Fibroblast of skin of left quadriceps (primary cell): ENCODE measurements at regions not wholly inside any gene's neighbourhood (a gene's known extent, or its start where the extent isn't known, plus 50 kb on each side); places are given as distances from the start of the nearest gene placed in this dataset.

Source experiments
- DNase-seq, 2 experiments: peaks; one replicate each; pipeline ENCODE4 v3.0.0-alpha.2; 2013; ENCODE audit warnings: low read depth in 2 of 2

DNA sequence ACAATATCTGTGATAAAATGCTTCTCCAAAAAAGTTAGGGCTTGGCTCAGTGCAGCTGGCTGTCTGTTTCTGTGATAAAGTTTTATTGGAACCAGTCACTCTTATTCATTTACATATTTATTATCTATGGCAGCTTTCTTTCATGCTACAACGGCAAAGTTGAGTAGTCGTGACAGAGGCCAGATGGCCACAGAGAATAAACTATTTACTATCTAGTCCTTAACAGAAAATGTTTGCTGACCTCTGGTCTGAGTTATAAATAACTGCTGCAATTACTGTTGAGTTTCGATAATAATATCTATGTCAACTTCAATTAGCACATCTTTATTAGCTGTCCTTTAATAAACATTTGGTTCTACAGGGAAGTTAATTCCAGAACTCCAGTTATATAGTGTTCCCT lies 180.2 kb upstream of the RUNX1 start:
- no peak for DNase-seq

DNA sequence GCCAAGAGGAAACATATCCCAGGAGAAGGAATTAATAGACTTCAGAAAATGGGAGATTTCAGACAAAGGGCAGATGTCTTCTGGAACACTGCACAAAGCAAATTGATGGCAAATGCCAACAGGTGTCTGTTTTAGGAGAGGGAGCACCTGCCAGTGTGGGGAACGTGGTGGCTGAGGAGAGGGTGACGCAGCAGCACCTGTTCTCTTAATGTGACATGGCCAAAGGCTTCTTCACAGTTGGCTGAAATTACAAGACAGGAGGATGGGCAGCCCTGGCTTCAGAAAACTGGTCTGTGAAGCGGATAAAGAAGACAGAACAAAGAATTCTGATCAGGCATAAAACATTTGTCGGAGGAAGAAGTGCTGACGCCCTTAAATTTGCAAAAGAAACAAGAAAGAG lies 178.7 kb upstream of the RUNX1 start:
- no peak for DNase-seq

DNA sequence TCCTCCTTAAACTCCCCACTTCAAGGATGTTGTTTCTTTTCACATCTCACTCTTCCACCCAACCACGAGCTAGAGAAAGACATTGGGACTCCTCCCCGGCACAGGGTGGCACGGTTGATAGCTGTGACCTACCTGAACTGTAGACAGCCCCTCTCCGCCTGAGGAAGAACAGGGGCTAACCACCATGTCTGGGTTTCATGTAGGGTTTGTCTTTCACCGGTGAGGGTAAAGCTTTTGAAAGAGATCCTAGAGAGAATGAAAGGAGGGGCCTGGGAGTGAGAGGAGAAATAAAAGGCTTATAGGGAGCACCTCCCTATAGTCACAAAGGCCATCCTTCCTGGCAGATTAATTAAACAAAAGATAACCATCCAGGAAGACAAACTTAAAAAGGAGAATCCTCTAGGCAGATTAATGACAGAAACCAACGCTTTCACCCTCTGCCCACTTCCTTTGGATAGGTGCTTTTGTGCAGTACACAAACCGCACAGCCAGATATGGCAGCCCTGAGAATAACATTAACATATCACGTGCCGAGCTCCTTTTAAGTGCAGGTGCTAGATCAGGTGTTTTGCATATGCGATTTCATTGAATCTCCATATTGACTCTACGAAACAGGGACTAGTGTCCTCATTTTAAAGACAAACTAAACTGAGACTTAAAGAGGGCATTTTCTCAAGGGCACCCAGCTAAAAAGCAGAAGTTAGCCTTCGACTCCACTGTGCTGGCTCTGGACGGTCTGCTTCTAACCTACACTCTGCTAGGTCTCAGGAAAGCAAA lies 178.1 kb upstream of the RUNX1 start:
- no peak for DNase-seq

DNA sequence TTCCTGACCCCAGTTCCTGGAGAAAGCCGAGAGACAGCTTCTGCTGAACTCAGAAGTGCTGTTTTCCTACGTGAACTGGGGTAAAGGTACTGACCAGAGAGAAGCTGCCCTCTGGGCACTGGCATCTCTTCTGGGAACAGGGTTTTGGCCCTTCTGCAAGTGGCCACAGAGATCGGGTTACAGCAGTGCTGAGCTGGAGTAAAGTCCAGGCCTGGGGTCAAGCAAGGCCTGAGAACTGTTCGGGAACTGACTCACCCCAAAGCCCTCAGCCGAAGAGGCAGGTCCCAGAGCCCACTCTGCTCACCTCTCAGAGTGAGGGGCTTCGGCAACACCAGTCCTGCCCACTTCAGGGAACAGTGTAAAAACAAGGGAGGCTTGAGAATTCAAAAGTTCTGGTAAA lies 177.2 kb upstream of the RUNX1 start:
- no peak for DNase-seq

DNA sequence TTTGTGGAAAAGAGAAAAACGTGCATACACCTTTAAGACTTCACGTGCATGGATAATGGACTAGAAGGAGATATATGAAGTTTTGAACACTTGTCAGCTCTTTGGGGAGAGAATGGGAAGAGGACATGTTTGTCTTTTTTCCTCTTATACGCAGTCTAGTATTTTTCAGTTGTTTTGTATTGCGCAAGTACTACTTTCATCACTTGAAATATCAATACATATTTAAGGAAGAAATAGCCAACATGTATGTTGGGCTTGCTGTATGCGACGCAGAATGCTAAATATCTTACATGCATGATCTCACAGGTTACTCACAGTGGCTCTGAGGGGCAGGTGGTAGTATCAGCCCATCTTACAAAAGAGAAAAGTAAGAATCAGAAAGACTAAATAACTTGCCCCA lies 176.5 kb upstream of the RUNX1 start:
- no peak for DNase-seq

DNA sequence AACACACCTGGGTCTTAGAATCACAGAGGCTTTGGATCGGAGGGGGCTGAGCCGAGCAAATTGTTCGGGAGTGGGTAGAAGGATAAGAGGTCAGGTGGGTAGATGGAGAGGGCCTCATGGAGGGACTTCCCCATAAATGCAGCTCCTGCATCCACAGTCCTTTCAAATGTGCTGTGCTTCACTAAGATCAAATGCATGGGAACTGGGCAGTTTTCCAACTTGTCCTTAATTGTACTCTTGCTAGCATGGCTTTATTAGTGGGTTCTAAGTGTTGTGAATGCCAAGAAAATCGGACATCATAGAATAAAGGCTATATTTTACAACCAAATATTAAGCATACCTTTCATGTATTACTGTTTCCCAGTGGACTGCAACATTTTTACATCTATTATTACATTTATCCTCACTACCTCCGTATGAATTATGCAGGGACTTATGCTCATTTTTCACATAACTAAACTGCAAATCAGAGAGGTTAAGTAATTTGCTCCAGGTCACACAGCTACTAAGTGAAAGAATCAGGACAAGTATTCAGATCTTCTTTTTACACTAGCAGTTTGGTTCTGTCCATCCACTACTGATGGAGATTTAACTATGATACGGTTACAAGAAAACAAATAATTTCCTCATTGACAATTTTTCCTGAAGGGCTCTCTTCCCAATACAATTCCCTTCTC lies 174.5 kb upstream of the RUNX1 start:
- DNase-seq = no peak

DNA sequence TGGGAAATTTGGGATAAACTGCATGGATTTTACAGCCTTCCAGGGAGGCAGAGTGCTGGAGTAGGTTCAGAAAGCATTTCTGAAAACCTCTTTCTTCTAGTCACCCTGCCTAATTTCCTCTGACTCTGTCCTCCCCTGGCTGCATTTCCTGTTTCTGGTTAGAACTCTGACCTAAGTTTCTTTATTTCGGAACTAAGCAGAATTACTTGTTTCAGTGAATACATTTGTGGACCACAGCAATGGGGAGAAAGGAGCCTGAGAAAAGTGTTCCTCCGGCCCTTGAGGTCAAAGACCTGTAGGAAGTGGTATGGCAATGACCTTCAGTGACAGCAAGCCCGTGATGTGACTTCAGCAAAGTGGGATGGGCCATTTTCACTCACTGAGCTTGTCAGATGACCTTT lies 173.4 kb upstream of the RUNX1 start:
- no peak for DNase-seq

DNA sequence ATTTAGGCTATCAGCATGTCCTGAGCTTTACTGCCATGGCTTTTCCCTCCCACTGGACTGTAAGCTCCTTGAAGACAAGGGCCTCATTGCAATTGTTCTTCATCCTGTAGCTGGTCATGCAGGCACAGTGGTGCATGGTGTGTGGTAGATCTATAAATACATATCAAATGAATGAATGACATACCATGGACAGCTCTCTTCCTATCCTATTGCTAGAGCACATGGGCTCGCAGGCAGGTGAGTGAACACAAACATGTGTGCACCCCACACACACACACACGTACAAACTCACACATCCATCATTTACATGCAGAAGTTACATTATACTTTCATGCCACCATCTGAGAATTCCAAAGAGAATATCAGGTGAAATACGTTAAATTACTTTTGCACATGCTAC lies 172.9 kb upstream of the RUNX1 start:
- DNase-seq = no peak

DNA sequence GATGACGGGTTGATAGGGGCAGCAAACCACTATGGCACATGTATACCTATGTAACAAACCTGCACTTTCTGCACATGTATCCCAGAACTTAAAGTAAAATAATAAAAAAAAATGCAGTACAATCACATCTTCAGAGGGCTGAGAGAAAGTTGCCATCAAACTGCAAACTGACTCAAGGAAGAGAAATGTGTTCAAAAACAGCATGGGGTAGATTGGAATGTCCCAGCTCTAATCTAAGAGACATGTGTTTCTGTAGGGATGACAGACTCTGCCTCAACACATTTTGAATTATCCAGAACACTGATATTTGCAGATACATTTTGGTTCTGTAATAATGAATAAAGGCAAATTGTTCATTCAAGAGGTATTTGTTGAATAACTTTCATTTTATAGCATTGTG lies 171.2 kb upstream of the RUNX1 start:
- no peak for DNase-seq

DNA sequence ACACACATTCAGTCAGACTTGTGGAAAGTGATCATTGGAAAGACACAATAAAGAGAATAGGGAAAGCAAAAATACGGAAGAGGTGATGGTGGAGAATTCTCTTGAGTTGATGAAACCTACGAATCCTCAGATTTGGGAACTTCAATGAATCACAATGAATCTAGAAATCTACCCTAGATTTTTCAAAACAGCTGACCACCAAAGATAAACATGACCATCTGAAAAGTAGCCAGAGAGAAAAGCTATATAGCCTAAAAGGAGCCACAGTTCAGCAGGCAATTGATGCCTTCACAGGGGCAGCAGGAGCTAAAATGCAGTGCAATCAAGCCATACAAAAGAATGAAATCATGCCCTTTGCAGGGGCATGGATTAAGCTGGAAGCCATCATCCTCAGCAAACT lies 170.6 kb upstream of the RUNX1 start:
- no peak for DNase-seq

DNA sequence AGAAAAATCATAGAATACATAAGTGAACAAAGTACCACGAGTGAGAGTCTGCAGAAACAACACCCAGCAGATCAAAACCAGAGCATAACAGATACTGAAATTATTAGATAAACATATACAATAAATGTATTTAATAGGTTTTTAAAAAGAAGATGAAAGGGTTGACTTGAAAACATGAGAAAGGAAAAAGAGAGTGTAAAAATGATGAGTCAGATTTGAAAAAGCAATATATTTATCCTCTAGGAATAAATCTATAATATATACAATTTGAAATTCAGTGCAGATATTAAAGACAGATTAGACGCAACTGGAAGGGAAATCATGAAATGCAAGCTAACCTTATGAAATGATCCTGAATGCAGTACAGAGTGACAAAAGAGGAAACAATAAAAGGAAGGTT lies 170.2 kb upstream of the RUNX1 start:
- DNase-seq = no peak

DNA sequence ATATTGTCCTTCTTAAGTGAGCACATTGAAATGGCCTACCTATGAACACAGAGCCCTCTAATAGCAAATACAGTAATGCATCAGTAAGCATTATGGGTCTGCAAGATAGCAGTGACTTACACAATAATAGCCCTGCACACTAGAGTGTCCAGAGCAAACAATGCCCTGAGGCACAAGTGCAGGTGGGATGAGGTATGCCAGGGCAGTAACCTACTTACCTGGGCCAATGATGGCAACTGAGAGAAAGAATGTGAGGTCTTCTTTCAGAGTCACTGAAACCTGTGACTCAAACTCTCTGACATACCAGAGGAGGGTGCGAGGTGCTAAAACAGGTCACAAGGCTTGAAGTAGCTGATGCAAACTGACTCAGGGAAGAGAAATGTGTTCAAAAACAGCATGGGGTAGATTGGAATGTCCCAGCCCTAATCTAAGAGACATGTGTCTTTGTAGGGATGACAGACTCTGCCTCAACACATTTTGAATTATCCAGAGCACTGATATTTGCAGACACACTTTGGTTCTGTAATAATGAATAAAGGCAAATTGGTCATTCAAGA lies 168.5 kb upstream of the RUNX1 start:
- peak; percentile 70 to 75 for DNase-seq

DNA sequence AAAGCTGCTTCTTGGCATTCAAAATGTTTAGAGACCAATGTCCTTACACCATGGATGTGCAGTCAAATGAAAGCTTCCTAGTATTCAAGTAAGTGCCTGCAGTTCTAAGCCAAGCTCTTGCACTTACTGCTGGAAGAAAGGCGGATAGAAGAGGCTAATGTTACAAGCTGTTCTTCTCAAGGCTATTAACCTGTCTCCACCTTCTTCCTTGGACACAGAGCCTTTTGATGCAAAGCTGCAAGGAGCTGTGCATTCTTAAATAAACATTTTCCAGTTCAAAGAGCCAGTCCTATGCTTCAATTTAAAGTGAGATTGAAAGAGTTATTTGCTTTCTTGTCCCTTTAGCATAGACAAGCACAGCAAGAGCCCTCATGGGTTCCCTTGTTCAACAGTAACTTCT lies 167.9 kb upstream of the RUNX1 start:
- no peak for DNase-seq

DNA sequence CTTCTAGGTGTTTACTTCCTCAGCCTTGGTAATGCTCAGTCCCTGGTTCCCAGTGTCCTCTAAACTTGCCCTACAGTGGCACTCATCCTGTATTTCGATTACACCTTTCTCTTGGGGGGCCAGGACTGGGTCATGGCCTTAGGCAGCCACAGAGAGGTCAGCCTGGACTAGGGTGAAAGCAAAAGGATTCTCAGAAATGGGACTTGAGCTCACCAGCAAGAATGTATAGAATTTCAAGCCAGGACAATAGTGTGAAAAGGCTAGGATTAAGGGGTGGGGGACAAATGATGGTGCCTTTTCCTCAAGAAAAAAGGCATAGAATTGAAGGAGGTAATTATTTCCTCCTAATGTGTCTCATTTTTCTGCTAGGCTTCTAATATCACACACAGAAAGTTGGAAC lies 166.8 kb upstream of the RUNX1 start:
- no peak for DNase-seq

DNA sequence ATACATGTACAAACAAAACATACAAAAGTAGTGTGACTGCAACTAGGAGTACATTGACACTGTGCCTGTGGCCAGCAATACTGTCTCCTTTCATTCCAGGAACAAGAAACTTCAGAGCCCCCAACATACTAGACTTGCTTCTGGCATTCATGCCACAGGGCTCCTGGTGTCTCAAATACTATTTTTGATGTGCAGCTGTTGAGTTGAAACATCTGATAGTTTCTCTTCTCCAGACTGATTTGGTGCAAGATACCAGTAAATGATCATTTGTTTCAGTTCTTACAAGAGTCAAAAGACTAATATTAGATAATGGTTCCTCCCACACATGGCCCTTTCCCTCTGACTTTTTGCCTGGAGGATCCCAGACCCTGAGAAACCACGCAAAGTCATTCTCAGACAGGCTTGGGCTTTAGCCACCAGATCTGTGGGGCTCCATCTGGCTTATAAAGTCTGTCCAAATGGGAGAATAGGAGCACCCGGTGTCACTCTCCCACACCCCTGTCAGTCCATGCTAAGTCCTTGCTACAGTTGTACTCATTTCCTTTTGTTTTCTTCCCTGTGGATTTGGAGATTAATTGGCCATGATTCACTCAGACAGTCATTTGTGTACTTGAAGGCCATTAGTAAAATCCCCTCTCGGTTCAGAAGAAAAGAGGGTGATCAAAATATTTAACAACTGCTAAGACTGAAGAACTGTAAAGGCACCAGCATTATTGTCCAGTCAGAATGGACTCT lies 163.5 kb upstream of the RUNX1 start:
- no peak for DNase-seq

DNA sequence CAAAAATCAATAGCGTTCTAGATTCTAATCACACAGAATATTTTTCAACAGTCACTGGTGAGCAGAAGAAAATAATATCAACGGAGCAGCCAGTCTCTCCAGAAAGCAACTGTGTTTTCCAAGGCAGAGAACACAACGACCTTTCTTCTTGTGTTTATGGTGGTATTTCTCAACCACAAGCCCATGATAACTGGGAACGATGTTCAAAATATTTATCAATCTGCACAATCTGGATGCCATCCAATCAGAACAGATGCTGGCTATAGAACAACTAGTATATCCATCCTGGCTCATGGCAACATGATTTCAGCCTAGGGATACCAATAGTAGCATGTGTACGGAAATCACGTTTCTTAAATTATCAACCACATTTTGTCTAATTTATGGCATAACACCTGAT lies 162.7 kb upstream of the RUNX1 start:
- DNase-seq = no peak

DNA sequence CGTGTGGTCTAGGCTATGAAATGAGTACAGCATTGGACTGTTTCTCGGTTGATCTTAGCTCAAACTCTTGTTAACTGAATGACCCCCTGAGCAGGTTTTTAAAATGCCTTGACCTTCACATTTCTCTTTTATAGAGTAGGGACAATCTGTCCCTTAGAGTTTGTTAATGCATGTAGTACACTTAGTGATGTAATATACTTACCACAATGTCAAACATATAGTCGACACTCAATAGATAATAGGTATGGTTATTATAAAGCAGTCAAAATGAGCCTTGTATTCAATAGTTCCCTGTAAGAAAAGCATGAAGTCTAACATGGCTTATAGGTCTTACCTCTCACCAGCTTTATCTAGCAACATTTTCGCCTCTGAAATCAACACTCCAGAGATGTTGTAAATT lies 161.0 kb upstream of the RUNX1 start:
- DNase-seq = no peak

DNA sequence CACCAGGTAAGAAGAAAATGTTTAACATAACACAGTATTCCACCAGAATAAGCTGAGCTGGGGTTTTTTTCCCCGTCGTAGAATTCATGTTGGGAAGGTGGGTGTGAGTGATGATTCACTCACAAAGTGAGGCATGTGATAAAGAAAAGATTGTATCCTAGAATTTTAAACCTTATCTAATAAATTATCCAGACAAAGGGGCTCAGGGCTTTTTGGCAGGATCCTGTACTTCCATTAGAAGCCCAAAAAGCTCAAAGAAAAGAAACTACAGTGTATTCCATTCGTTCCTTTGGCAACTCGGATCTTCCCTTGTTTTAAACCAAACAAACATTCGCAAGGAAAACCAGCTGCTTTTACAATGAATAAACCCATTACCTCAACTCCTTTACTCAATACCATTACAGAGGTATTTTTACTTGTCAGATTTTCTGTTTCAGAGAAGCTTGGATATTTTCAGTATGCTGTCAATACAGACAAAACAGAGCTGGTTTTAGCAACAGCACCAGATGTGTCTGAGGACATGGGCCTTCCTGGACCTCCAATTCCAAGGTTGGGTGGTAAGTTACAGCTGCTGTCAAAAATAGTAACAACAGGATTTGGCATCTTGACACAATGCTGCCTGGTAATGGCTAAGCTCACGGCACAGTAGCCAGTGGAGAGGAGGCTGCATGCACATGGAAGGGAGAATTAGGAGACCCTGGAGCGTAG lies 159.9 kb upstream of the RUNX1 start:
- DNase-seq = no peak

DNA sequence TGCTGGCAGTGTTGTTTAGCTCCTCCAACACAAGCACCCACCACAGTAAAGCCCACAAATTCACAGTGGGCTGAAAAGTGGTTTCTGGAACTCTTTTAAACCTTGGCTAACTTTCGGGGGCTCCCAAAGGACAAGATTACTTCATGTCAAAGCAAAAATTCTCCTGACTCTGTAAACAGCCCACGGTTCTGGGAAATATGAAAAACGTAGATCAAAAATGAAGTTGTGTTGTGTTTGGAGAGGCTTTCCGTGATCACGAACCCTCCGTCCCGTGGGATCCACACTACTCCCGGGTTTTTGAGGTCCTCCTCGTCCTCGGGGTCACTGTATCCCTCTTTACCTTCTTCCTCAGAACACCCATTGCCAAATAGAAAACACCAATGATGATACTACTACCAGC lies 159.0 kb upstream of the RUNX1 start:
- DNase-seq = no peak

DNA sequence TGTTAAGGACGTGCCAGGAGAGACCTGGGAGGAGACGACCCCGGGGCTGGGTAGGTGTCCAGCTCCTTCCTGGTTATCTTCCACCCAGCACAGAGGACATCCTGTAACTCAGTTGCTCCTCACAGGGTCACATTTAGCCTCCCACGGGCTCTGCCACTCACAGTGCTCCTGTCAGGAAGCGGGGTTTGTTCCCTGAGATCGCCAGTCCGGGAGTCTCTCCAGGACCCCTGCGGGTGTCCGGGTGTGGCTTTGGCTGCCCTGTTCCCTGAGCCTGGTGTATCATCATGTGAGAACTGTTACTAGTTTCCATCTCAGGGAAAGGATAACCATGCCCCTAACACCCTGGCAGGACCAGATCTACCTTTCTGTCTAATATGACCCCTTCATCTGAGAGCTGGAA lies 158.2 kb upstream of the RUNX1 start:
- DNase-seq = no peak

DNA sequence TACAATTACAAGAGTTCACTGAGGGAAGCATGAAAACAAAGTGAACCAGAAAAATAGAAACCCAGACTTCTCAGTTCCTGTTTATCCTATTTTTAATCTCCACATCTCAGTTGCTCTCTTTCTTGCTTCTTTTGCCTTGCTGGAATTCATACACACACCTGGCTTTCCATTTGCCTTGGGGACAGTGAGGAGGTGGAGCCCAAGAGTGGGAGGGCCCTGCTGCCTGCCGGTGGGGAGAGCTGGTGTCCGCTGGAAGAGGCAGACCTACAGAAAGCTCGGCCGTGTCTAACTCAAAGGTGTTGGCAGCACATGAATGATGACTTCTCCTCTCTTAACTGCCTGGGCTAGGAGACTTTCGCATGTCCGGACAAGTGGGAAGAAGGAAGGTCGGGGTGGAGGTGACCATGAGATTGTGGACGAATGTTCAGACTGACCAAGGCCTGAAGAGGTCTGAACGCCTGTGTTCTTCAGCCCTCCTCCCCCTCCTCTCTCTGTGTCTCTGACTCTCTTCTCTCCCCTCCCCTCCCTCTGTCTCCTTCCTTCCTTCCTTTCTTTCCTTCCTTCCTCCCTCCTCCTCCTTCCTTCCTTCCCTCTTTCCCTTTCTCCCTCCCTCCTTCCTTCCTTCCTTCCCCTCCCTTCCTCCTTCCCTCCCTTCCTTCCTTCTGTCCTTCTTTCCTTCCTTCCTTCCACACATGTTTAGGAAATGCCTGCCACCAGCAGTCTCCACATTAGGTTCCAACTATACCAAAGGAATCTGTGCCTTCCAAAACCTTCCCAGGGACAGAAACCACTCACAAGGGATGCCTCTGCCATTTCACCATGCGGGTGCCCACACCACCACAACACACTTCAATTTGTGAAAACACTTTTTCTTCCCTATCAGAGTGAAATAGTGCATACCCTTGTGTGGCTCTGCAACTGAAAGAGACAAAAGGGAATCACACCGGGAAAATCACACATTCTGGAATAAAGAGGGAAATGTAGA lies 157.3 kb upstream of the RUNX1 start:
- no peak for DNase-seq
